SK-N-SH (cell line): ENCODE measurements at regions not wholly inside any gene's neighbourhood (a gene's known extent, or its start where the extent isn't known, plus 50 kb on each side); places are given as distances from the start of the nearest gene placed in this dataset.
A peak's percentile ranks its signal among the peaks of the same experiment; 100 is the strongest.

Experiments used
- CTCF ChIA-PET: fragments of 300-600, 350-600 bp; formaldehyde crosslinking; extraction: SDS; loops from one replicate; lab custom pipeline; 2021; lab: Yijun Ruan, JAX
- POLR2A ChIA-PET: fragments of 350-600 bp; sonication (Branson Sonifier 250); formaldehyde crosslinking; extraction: SDS; loops from one replicate; lab custom pipeline; 2020; ENCODE audit warnings: antibody characterized with exemption, inconsistent platforms; lab: Yijun Ruan, JAX
- DNase-seq: peaks from one replicate; pipeline ENCODE4 v3.0.0; 2012
- H2AFZ ChIP-seq: fragments of 200-600 bp; sonication (generic); 2 replicates; pipeline ENCODE4 v1.8.1; 2016; ENCODE audit warnings: antibody characterized with exemption, mild to moderate bottlenecking, low read depth
- H3F3A ChIP-seq: fragments of 200-600 bp; sonication (generic); replicated peaks from 2 replicates; pipeline ENCODE3; 2016; ENCODE audit warnings: antibody characterized with exemption, mild to moderate bottlenecking; ENCODE audit not compliant: insufficient read depth
- H3K27ac ChIP-seq, 2 experiments: fragments of 200-500 bp in 1 of 2; fragments of 200-600 bp in 1 of 2; sonication (Bioruptor generic) in 1 of 2; sonication (generic), shearing (Covaris generic) in 1 of 2; 2 replicates each; pipeline versions ENCODE4 v1.5.1 to v1.6.1; 2014 to 2016; ENCODE audit warnings: low read depth in 2 of 2, inconsistent platforms in 1 of 2, low read length in 1 of 2, mild to moderate bottlenecking in 1 of 2, mixed read lengths in 1 of 2
- H3K27me3 ChIP-seq: fragments of 200-600 bp; sonication (generic), shearing (Covaris generic); 2 replicates; pipeline ENCODE4 v1.6.1; 2016; ENCODE audit warnings: mixed run types; ENCODE audit not compliant: insufficient read depth
- H3K36me3 ChIP-seq, 2 experiments: fragments of 200-500 bp in 1 of 2; fragments of 200-600 bp in 1 of 2; sonication (Bioruptor generic) in 1 of 2; sonication (generic) in 1 of 2; replicated peaks in 1 of 2; 2 replicates each; pipeline versions ENCODE3 to v1.5.1; 2014 to 2016; ENCODE audit warnings: low read length in 1 of 2, mild to moderate bottlenecking in 1 of 2; ENCODE audit not compliant: insufficient read depth in 2 of 2, control insufficient read depth in 1 of 2
- H3K4me1 ChIP-seq, 2 experiments: fragments of 200-500 bp in 1 of 2; fragments of 200-600 bp in 1 of 2; sonication (Bioruptor generic) in 1 of 2; sonication (generic), shearing (Covaris generic) in 1 of 2; 2 replicates each; pipeline versions ENCODE4 v1.5.1 to v1.6.1; 2014 to 2016; ENCODE audit warnings: low read depth in 1 of 2, low read length in 1 of 2, mixed run types in 1 of 2; ENCODE audit not compliant: insufficient read depth in 2 of 2, control insufficient read depth in 1 of 2
- H3K4me2 ChIP-seq: fragments of 200-600 bp; sonication (generic), shearing (Covaris generic); 2 replicates; pipeline ENCODE4 v1.6.1; 2017; ENCODE audit warnings: mixed run types
- H3K4me3 ChIP-seq, 2 experiments: fragments of 200-500 bp in 1 of 2; fragments of 200-600 bp in 1 of 2; sonication (Bioruptor generic) in 1 of 2; sonication (generic), shearing (Covaris generic) in 1 of 2; 2 replicates each; pipeline versions ENCODE4 v1.5.1 to v1.8.1; 2014 to 2016; ENCODE audit warnings: low read depth in 2 of 2, inconsistent platforms in 1 of 2, low read length in 1 of 2, mild to moderate bottlenecking in 1 of 2, mixed read lengths in 1 of 2, moderate library complexity in 1 of 2
- H3K79me2 ChIP-seq: fragments of 200-600 bp; sonication (generic); 2 replicates; pipeline ENCODE4 v1.8.1; 2017; ENCODE audit warnings: mild to moderate bottlenecking; ENCODE audit not compliant: insufficient read depth
- H3K9ac ChIP-seq: fragments of 200-600 bp; sonication (generic); 2 replicates; pipeline ENCODE4 v1.6.1; 2017; ENCODE audit warnings: mixed run types
- H3K9me2 ChIP-seq: fragments of 200-600 bp; sonication (generic); 2 replicates; pipeline ENCODE4 v1.6.1; 2017; ENCODE audit warnings: mixed run types
- H3K9me3 ChIP-seq: fragments of 200-600 bp; sonication (generic); 2 replicates; pipeline ENCODE4 v1.6.1; 2017; ENCODE audit warnings: mixed run types, mild to moderate bottlenecking, moderate library complexity
- H4K20me1 ChIP-seq: fragments of 200-600 bp; sonication (generic); 2 replicates; pipeline ENCODE4 v1.6.1; 2017; ENCODE audit warnings: mild to moderate bottlenecking, mixed run types; ENCODE audit not compliant: insufficient read depth
- CHD2 ChIP-seq: fragments of 150-350 bp; IDR thresholded peaks from 2 replicates; pipeline ENCODE4 v1.6.1; 2018; ENCODE audit warnings: low read length; ENCODE audit not compliant: partially characterized antibody
- CTCF ChIP-seq: fragments of 200-600 bp; sonication (generic); IDR thresholded peaks from 2 replicates; pipeline ENCODE4 v1.6.1; 2017; ENCODE audit warnings: antibody characterized with exemption, mild to moderate bottlenecking, moderate library complexity
- ELF1 ChIP-seq: IDR thresholded peaks from 2 replicates; pipeline ENCODE4 v1.4.0; 2012
- EP300 ChIP-seq, 2 experiments: IDR thresholded peaks; 2 replicates each; pipeline versions ENCODE4 v1.4.0 to v1.6.1; 2012; ENCODE audit warnings: borderline replicate concordance in 1 of 2, low read depth in 1 of 2, low read length in 1 of 2
- EZH2phosphoT487 ChIP-seq: fragments of 200-600 bp; sonication (generic); IDR thresholded peaks from 2 replicates; pipeline ENCODE4 v1.6.1; 2017; ENCODE audit warnings: low read depth, mixed run types, mild to moderate bottlenecking, antibody characterized with exemption, moderate library complexity, borderline replicate concordance
- FOSL2 ChIP-seq: IDR thresholded peaks from 2 replicates; pipeline ENCODE4 v1.4.0; 2012; ENCODE audit warnings: low read depth, mild to moderate bottlenecking, moderate library complexity, borderline replicate concordance
- FOXJ3 ChIP-seq: sonication (generic); formaldehyde crosslinking; IDR thresholded peaks from 2 replicates; pipeline ENCODE4 v1.5.1; 2020; ENCODE audit warnings: mild to moderate bottlenecking, missing genetic modification reagents
- FOXM1 ChIP-seq: IDR thresholded peaks from 2 replicates; pipeline ENCODE4 v1.4.0; 2012; ENCODE audit warnings: low read depth, mild to moderate bottlenecking
- GABPA ChIP-seq: IDR thresholded peaks from 2 replicates; pipeline ENCODE4 v1.4.0; 2012; ENCODE audit warnings: low read depth, mild to moderate bottlenecking
- GATA2 ChIP-seq: sonication (generic); formaldehyde crosslinking; IDR thresholded peaks from 2 replicates; pipeline ENCODE4 v1.5.0; 2020; ENCODE audit warnings: mild to moderate bottlenecking, missing genetic modification reagents
- IRF3 ChIP-seq: fragments of 150-350 bp; IDR thresholded peaks from 2 replicates; pipeline ENCODE4 v1.6.1; 2016; ENCODE audit warnings: mild to moderate bottlenecking, low read depth, low read length
- MAX ChIP-seq: IDR thresholded peaks from 2 replicates; pipeline ENCODE4 v1.4.0; 2012; ENCODE audit warnings: low read depth
- MEF2A ChIP-seq: IDR thresholded peaks from 2 replicates; pipeline ENCODE4 v1.4.0; 2012; ENCODE audit warnings: low read depth, borderline replicate concordance
- MXI1 ChIP-seq: IDR thresholded peaks from 2 replicates; pipeline ENCODE4 v1.6.1; 2012; ENCODE audit warnings: mild to moderate bottlenecking, low read depth, low read length, improper control_type of control experiment
- NRF1 ChIP-seq: IDR thresholded peaks from 2 replicates; pipeline ENCODE4 v1.6.1; 2012; ENCODE audit warnings: low read depth, mild to moderate bottlenecking, low read length
- POLR2AphosphoS5 ChIP-seq: IDR thresholded peaks from 2 replicates; pipeline ENCODE4 v1.6.1; 2012; ENCODE audit warnings: low read depth, low read length
- RAD21 ChIP-seq: IDR thresholded peaks from 2 replicates; pipeline ENCODE4 v1.6.1; 2012; ENCODE audit warnings: mild to moderate bottlenecking, low read length
- RCOR1 ChIP-seq: fragments of 150-350 bp; IDR thresholded peaks from 2 replicates; pipeline ENCODE4 v1.6.1; 2017; ENCODE audit warnings: antibody characterized with exemption, low read length
- RFX5 ChIP-seq: IDR thresholded peaks from 2 replicates; pipeline ENCODE4 v1.6.1; 2012; ENCODE audit warnings: mild to moderate bottlenecking, improper control_type of control experiment, low read length
- RXRA ChIP-seq: IDR thresholded peaks from 2 replicates; pipeline ENCODE4 v1.4.0; 2012; ENCODE audit warnings: low read depth, mild to moderate bottlenecking, borderline replicate concordance
- TAF1 ChIP-seq: IDR thresholded peaks from 2 replicates; pipeline ENCODE4 v1.6.1; 2012; ENCODE audit warnings: low read depth, mild to moderate bottlenecking, low read length, moderate library complexity, borderline replicate concordance
- TEAD4 ChIP-seq: IDR thresholded peaks from 2 replicates; pipeline ENCODE4 v1.4.0; 2012; ENCODE audit warnings: mild to moderate bottlenecking, borderline replicate concordance; ENCODE audit not compliant: insufficient read depth
- YY1 ChIP-seq: IDR thresholded peaks from 2 replicates; pipeline ENCODE4 v1.4.0; 2012; ENCODE audit warnings: low read depth, mild to moderate bottlenecking
- ZBTB33 ChIP-seq: IDR thresholded peaks from 2 replicates; pipeline ENCODE4 v1.4.0; 2012; ENCODE audit warnings: low read depth, borderline replicate concordance
- WGBS: methylation state at CpG from one replicate; pipeline ENCODE4 v1.1.6; 2017; ENCODE audit warnings: low lambda C conversion rate; 5-methylcytosine and 5-hydroxymethylcytosine counted together

GRCh38 chr12:112674539-112674938 lies 117.0 kb upstream of the RPH3A start:
- Histone ChIP-seq H3K4me2 (no peak overlapping the region), H2AFZ (no peak overlapping the region), H3K9me2 (no peaks in the 10 kb centered on the region), H3K79me2 (no peaks in the 10 kb centered on the region), H3K36me3 (no peaks in the 10 kb centered on the region), H4K20me1 (no peaks in the 10 kb centered on the region), H3F3A (no peaks in the 10 kb centered on the region), H3K4me1 (peaks cover 0 to 14% of the 10 kb centered on the region in 2 experiments; a peak in 2 of 4 replicates), H3K9me3 (no peaks in the 10 kb centered on the region), H3K9ac (no peak overlapping the region), H3K27ac (peak overlapping the region in 1 of 2 experiments; percentile 25; a peak in 1 of 4 replicates), H3K4me3 (no peak overlapping the region), H3K27me3 (no peaks in the 10 kb centered on the region)
- DNase-seq = peak; percentile 27
- TF ChIP-seq ELF1 (no peak), TEAD4 (no peak), FOSL2 (no peak), NRF1 (no peak), GATA2 (peak; percentile 95), FOXM1 (no peak), CHD2 (peak; percentile 45), FOXJ3 (CRISPR knock-in tag) (peak; percentile 51; the same call in 1 of the 2 replicates), MEF2A (no peak), YY1 (no peak), RAD21 (no peak; the same call in 1 of the 2 replicates), POLR2AphosphoS5 (no peak), EP300 (IDR thresholded peaks at IDR 0.05; ENCODE audit: borderline replicate concordance in 1 of 2, low read depth in 1 of 2, low read length in 1 of 2) (peak in 1 of 2 experiments; percentile 86; a peak in 2 of 4 replicates), RFX5 (no peak), MXI1 (peak; percentile 21; the same call in 1 of the 2 replicates), GABPA (no peak), MAX (no peak), RCOR1 (peak; percentile 92), RXRA (no peak)
- ChIA-PET POLR2A (no interaction called here), CTCF (interaction anchor here (0.9 to 1.4 kb wide), 2 partner anchors 8 to 12 kb away, joined by 3 to 4 read pairs; no protein-coding TSS in a partner anchor)
- WGBS = 0% methylated on average over 2 of the region's 2 CpGs

- H3K4me2 ChIP-seq = no peak overlapping the region
- WGBS = 32% methylated on average over 4 of the region's 4 CpGs
- H3K9ac ChIP-seq = no peak overlapping the region
- no peaks in the 10 kb centered on the region for H4K20me1 ChIP-seq
- H3K36me3 ChIP-seq = no peaks in the 10 kb centered on the region
- DNase-seq = no peak
- H3K9me3 ChIP-seq = no peaks in the 10 kb centered on the region
- peaks cover 0 to 14% of the 10 kb centered on the region in 2 experiments; a peak in 2 of 4 replicates for H3K4me1 ChIP-seq
- CTCF ChIA-PET = interaction anchor here (0.6 to 1.4 kb wide), 4 partner anchors 10 to 581 kb away, joined by 3 to 5 read pairs (median 3); no protein-coding TSS in a partner anchor
- POLR2A ChIA-PET = no interaction called here
- no peaks in the 10 kb centered on the region for H3K9me2 ChIP-seq
- H3K79me2 ChIP-seq = no peaks in the 10 kb centered on the region
- no peaks in the 10 kb centered on the region for H3K27me3 ChIP-seq
- no peak overlapping the region for H3K27ac ChIP-seq
- no peak overlapping the region for H2AFZ ChIP-seq
- no peaks in the 10 kb centered on the region for H3F3A ChIP-seq
- H3K4me3 ChIP-seq = no peak overlapping the region
- no peak for TF ChIP-seq GABPA
- no peak for TF ChIP-seq MEF2A
- no peak for TF ChIP-seq TAF1
- no peak for TF ChIP-seq FOXJ3 (CRISPR knock-in tag)
- TF ChIP-seq RCOR1 = no peak
- TF ChIP-seq RFX5 = no peak
- no peak for TF ChIP-seq FOSL2
- TF ChIP-seq ZBTB33 = no peak
- TF ChIP-seq CHD2 = no peak
- TF ChIP-seq RAD21 = no peak
- no peak for TF ChIP-seq YY1
- no peak for TF ChIP-seq IRF3
- TF ChIP-seq POLR2AphosphoS5 = no peak
- no peak for TF ChIP-seq EZH2phosphoT487
- TF ChIP-seq CTCF = no peak
Observed at GRCh38 chr12:112676507-112676906, 115.0 kb upstream of the RPH3A start.
